ENCODE measurements at regions not wholly inside any gene's neighbourhood (a gene's known extent, or its start where the extent isn't known, plus 50 kb on each side); places are given as distances from the start of the nearest gene placed in this dataset.

DNA sequence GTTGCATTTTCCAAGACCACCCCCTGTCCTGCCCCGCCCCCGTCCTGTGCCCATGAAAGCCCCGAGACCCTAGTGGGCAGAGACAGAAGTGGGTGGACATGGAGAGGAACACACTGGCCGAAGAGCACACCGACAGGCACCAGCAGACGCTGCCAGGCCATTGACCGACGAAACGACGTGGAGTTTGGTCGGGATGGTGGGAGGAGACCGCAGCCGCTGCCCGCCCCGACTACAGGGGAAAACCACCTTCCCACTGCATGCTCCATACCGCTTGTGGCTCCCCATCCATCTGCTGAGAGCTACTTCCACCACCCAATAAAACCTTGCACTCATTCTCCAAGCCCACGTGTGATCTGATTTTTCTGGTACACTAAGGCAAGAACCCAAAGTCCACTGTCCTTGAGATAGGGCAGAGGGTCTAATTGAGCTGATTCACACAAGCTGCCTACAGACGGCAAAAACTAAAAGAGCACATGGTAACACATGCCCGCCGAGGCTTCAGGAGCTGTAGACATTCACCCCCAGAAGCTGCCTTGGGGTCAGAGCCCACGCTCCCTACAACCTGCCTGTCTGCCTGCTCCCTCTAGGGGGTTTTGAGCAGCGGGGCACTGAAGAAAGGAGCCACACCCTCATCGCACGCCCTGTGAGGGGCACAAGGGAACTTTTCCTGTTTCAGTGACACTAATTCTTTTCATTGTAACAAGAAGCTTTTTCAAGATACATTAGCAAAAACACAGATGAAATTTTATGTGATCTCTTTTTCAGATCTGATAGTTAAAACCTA, 81.2 kb upstream of the RAB3GAP2 start:
- DNase-seq: no peak

GRCh38 chr1:220348211-220348610, 76.0 kb upstream of the RAB3GAP2 start:
- no peak for DNase-seq

GRCh38 chr1:220347654-220348175, 75.5 kb upstream of the RAB3GAP2 start:
- no peak for DNase-seq

- DNase-seq: no peak
Measured at GRCh38 chr1:220344745-220345144, 72.5 kb upstream of the RAB3GAP2 start.

DNA sequence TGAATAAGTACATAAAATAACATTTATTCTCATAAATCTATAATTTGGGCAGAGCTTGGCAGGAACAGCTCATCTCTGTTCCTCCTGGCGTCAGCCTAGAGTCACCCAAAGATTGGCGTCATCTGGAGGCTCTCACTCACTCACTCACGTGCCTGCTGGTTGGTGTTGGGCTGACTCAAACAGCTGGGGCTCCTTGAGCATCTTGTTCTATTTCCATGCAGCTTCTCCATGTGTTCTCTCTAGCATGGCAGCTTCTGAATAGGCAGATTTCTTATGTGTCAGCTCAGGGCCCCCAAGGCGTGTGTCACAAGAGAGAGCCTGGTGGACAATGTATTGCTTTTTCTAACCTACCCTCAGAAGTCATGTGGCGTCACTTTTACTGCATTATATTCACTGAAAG, 70.6 kb upstream of the RAB3GAP2 start:
- no peak for DNase-seq

- no peak for DNase-seq
Measured at GRCh38 chr1:220341126-220341525, 68.9 kb upstream of the RAB3GAP2 start.

GRCh38 chr1:220339581-220339980, 67.3 kb upstream of the RAB3GAP2 start:
- DNase-seq: no peak

GRCh38 chr1:220338759-220339158, 66.5 kb upstream of the RAB3GAP2 start:
- DNase-seq: no peak

DNA sequence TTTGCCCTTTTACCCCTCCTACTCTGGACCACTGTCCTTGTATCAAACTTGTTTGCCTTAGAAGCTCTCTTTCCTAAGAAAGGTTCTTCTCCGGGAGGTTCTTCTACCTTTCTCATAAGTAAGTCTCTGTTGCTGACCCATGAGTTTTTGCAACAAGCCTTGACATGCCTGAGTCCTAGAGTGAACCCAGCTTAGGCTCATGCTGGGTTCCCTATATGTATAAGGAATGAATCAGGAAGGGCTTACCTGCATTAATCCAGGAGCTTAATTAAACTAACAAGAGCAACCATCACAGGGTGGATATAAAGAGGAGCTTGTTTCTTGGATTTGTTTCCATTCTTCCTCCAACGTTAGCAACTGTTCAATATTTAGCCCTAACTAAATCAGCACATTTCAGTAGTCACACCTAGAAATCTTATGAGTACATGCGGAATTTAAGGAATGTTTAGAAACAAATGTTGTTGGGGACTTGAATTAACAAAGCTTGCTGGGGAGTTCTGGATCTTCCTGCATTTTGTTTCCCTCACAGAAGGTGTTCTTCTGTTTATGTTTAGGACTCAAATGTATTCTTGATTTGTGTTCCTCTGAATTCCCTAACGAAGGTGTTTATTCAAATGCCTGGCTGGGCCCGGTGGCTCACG, 64.3 kb upstream of the RAB3GAP2 start:
- DNase-seq: no peak

- DNase-seq: no peak
Measured at GRCh38 chr1:220335668-220336067, 63.4 kb upstream of the RAB3GAP2 start.

GRCh38 chr1:220331318-220331717, 59.1 kb upstream of the RAB3GAP2 start:
- no peak for DNase-seq

DNA sequence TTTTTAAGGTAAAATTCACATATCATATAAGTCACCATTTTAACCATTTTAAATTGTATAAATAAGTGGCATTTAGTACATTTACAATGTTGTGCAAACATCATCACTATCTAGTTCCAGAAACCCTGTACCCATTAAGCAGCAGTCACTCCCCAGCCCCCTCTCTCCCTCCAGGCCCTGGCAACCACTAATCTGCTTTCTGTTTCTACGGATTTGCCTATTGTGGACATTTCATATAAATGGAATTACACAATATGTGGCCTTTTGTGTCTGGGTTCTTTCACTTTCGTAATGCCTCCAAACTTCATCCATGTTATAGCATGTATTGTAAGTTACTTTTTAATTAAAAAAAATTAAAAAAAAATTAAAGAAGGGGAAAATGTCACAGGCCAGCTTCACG, 58.0 kb upstream of the RAB3GAP2 start:
- DNase-seq: no peak

DNA sequence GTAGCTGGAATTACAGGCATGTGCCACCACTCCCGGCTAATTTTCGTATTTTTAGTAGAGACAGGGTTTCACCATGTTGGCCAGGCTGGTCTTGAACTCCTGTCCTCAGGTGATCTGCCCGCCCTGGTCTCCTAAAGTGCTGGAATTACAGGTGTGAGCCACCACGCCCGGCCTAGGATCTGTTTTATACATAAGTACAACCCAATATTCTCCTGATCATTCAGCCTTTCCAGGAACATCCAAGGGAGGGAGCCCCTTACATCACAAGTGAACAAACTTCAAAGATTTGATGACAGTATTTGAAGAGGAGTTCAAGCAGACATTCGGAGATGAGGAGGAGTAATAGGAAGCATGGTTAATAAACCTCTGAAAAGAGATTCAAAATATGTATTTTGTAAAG, 54.9 kb upstream of the RAB3GAP2 start:
- no peak for DNase-seq

GRCh38 chr1:220326578-220326977, 54.3 kb upstream of the RAB3GAP2 start:
- DNase-seq: no peak

- DNase-seq: no peak
Measured at GRCh38 chr1:220325306-220325995, 53.2 kb upstream of the RAB3GAP2 start.

- DNase-seq: no peak
Measured at GRCh38 chr1:220323717-220324116, 51.5 kb upstream of the RAB3GAP2 start.

GRCh38 chr1:220322570-220322969, 50.3 kb upstream of the RAB3GAP2 start:
- no peak for DNase-seq
